GM21423 (cell line): ENCODE measurements at regions not wholly inside any gene's neighbourhood (a gene's known extent, or its start where the extent isn't known, plus 50 kb on each side); places are given as distances from the start of the nearest gene placed in this dataset.
A peak's percentile ranks its signal among the peaks of the same experiment; 100 is the strongest.

ENCODE experiments used
- ATAC-seq: cut with Tn5 transposase; IDR thresholded peaks from one replicate; pipeline ENCODE4 v1.9.1; 2021; ENCODE audit warnings: mild to moderate bottlenecking, moderate library complexity; ENCODE audit not compliant: unreplicated experiment

DNA sequence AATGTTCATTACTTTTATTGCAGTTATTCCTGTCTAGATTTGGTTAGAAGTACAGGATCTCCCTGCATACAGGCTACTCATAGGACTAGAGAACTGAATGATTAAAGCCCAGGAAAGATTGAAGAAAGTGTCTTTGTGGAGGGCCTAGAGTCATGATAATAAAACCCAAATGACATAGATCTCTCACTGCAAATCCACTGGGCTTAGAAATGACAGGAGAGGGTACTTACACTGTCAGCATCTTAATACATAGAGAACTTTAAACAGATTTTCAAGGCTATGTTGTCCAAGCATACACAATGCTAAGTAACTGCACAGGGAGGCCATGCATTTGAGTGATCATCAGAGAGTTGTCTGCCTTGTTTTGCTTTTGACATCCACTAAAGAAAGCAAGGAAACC is 383.8 kb upstream of the MAP3K7 start:
- no peak for ATAC-seq

DNA sequence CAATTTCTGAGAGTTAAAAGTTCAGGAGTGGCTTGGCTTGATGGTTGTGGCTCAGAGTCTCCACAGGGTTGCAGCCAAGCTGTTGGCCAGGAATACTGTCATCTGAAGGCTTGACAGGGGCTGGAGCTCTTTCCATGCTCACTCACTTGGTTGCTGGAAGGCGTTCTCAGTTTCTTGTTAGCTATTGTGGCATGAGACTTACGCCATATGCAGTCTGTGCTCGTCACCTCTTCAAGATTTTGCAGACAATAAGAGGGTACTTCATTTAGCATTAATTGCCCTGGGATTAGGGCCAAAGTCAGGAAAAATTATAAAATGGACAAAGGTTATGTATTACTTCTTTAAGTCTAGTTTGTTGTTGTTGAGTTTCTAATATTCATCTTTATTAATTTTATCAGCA is 380.6 kb upstream of the MAP3K7 start:
- no peak for ATAC-seq

DNA sequence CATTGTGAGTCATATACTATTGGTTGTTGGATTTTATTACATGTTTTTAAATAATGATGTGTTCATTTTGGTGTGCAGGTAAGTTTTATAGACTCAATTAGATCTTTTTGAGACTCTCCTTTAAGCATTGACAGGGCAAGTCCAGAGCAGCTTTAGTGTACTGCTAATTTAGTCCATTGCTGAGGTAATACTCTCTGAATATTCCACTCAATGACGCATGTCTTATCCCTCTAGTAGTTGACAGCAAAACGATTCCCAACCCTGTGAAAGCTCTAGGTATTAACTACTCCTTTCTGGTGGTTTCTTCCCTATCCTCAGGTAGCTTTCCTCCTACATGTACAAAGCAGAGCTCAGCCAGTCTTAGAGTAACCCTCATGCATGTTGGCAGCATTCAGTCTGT is 373.5 kb upstream of the MAP3K7 start:
- no peak for ATAC-seq

DNA sequence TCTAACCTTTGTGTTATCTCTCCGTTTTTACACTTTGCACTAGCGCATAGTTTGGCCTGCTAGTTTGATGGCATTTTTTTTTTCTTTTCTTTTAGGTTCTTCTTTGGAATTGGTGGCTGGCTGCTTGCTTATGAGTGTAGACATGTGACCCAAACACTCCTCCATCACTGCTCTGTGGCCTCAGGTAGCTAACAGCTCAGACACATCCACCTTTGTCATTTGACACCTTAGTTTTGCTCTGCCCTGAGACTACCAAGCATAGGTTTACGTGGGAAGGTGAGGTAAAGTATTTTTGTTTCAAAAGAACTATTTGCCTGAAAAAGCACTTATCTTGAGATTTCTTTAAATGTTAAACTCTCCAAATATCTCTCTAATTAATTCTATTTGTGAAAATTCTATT is 368.4 kb upstream of the MAP3K7 start:
- ATAC-seq, result no peak

DNA sequence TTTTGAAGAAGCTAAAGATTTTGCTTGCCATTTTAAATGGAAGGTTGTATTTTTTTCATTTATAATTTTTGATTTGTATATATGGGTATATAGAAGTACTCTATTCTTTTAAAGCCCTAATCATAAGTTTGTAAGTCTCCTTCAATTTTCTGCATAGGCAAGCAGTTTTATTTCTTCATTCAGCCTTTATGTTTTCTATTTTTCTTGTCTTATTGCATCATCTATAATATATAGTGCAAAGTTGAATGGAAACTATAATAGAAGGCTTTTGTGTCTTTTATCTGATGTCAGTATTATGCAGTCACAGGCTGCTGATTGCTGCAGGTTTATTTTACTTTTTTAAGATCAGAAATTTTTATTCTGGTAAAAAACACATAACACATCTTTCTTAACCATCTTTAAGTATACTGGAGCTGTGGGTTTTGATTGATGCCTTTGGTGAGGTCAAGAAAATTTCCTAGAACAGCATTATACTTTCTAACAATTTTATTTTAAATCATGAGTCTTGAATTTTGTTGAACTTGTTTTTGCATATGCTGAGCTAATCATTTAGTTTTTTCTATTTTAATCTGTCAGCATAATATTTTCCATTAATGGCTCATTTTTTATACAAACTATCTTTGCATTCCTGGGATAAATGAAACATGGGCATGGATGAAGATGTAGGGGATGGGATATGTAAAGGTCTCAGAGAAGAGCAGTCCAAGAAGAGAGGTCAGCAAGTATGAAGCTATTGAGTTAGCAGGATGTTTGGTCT is 366.7 kb upstream of the MAP3K7 start:
- no peak for ATAC-seq

DNA sequence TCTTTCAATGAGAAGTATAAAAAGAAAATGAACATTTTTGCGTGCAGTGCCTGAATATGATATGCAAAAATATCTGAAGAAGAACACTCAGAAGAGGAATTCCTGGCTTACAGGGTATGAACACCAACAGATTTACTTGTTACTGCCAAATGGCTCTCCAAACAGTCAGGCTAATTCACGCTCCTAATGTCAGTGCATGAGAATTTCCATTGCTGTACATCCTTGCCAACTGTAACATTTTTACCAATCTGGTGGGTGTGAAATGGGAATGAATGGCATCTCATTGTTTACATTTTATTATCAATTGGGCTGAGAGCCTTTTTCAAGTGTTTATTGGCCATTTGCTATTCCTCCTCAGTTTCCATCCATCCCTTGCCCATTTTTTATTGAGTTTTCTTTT is 365.3 kb upstream of the MAP3K7 start:
- no peak for ATAC-seq

DNA sequence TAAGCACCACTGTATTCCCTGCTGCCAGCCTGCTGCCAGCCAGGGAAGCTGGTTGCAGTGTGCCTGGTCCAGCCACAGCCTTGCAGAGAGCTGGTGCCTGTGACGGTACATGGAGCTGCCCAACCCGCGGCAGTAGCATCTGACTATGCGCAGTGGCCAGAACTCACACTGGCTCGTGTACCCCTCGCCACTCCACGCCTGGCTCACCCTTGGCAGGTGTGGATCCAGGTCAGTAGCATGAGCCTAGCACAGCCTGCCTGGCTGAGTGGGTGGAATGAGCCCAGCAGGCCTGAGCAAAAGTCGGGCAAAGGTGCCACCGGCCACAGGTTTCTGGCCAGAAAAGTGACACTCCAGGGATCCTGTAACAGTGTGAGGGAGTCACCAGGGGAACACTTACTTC is 361.7 kb upstream of the MAP3K7 start:
- ATAC-seq, result no peak

DNA sequence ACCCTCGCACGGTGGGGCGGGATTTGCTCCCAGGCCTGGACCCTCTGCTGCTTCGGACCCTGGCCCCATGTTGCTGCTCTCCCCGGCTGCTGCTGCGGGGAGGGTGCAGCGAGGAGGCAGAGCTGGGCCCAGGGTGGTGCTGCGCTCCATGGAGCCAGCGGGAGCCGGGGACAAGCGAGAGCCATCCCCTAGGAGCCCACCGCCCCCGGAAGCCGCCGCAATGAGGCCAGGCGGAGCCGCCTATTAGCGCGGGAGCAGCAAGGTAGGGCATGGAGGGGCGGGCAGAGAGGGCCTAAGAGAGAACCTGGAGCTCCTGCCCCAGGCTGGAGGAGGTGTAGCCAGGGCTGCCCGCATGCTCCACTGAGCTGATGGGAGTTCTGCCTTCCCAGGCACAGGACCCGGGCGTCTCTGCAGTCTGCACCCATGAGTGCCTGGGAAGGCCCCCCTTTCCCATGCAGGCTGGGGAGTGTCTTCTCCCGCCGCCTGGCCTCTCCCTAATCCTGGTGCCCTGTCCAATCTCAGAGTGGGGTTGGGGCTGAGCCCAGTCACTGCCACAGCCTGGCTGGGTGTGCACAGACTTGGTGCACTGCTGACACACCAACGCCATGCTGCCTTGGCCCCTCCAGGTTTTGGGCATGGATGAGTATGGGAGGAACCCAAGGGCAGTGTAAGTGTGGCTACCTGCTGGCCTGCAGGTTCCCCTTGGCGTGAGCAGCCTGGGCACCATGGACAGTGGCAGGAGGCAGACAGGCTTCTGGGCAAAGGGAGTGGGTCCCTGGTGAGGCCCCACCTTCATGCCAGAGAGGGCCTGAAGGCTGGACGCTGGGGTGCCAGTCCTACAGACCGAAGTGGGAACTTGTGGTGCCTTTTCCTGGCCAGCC is 360.6 kb upstream of the MAP3K7 start:
- ATAC-seq, result no peak

DNA sequence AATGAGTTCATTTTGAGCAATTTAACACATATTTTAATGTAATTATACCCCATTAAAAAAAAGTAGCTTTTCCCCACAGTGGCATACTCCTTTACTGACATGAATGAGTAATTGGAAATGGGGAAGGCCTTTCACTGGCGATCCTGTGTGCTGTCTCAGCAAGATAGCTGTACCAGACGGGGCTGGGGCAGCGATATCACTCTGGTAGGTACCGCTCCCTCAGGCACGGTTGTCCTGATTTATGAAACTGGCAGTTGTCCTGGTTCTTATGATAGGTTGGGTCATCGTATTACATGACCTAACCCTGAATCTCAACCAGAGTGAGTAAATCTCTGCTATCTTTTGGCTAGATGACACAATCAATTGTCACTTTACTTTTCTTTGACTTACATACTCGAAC is 355.0 kb upstream of the MAP3K7 start:
- no peak for ATAC-seq

DNA sequence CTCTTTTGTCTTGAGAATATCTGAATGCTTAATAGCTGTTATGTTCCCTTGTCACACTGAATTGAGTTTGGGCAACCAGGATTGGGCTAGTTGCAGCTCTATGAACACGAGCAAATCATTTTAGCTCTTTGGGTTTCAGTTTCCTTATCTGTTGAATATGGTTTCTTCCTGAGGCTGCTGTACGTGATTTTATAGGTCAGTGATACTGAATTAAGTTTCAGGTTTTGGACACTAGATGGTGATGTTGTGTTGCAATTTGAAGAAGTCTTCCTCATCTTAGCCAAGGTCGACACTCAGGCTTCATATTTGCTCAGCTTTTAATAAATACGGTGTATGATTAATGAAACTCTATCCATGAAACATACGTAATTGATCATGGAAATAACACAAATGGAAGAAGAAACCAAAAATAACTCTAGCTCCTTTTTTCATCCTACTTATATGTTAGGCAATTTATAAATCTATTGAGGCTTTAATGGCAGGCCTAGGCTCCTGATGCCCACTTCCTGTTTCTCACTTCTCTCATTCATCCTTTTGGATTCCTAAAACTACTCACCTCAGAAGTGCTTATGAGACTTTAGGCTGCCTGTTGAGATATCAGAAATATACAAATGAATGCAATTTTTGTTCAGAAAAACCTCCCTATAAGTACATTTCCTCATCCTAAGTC is 354.1 kb upstream of the MAP3K7 start:
- ATAC-seq, result peak; percentile 96

DNA sequence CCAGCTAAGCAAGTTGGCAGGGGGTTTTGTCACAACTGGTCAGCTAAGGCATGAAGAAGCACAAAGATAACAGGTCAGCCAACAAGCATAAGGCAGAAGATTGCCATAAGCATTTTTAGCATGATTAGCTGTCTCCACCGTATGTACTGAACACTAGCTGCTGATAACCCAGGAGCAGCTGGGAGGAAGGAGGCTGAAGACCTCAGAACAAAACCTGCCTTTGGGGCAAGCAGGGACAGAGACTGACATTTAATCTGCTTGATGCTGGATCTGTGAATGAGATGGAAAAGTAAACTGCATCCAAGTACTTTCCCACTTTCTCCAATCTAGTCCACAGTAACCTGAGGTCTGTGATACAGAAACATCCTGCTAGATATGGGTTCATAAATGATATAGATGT is 353.0 kb upstream of the MAP3K7 start:
- ATAC-seq, result no peak

DNA sequence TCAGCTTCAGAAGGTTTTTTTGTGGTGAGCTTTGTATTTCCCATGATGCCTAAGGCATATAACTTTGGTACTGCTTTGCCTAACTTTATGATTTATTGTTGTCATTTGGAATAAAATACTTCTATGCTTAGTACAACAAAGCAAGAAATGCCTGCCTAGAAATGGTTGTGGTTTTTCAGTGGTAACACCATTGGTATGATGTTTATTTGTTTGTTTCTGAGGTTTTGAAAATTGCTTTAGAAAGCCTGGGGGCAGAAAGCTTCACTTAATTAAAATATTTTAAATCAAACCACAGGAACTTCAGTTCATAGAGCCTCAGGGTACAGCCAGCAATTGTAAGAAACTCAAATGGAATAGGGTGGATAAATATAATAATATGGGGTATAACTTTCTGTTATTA is 351.2 kb upstream of the MAP3K7 start:
- ATAC-seq, result no peak

DNA sequence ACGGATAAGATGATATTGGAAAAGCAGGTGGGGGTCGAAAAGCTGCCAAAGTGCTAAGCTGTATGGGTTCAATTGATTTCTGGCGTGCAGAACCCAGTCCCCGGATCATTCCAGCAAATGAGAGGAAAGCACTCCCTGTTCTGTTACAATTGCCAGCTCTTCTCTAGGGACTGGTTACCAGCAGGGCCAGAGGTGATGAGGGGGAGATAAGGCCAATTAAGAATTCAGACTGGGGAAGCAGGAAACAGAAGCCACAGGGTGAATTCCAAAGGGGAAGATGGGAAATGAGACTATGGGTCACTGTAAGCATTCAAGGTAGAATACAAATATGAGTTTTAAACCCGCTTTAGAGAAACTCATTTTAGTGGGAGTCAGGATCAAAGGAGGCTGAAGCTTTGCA is 349.4 kb upstream of the MAP3K7 start:
- no peak for ATAC-seq

DNA sequence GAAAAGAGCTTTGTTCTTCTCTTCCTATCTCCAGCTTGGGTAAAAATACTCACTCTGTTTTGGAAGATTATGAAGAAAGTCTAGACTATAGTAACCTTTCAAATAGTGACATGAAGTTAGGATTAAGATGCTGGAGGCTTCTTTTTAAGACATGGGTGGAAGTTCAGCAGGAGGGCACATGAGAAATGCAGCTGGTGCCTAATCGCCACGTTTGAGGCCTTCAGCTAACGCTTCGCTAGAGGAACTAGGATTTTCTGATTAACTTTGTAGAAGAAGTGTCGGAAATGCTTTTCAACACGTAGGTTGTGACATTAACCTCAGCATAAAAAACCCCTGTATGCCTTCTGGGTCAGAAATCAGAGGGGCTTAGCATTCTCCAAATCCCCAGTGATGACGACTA is 348.1 kb upstream of the MAP3K7 start:
- ATAC-seq, result no peak

DNA sequence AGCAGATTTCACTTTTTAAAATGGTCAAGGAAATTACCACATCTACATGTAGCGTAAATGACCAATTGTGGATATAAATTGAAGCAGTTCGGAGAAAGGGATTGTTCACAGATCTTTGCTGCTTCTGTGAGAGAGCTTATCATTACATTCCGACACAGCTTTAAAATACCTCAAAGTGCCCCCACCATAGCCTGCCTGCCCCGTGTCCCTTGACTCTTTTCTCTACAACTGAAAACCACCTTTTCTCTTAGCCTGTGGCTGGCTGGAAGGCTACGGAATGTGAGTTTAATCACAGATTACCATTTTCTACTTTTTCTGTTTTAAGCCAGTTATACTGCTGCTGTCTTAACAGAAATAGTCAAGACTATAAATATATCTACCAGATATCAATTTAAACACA is 347.2 kb upstream of the MAP3K7 start:
- no peak for ATAC-seq

DNA sequence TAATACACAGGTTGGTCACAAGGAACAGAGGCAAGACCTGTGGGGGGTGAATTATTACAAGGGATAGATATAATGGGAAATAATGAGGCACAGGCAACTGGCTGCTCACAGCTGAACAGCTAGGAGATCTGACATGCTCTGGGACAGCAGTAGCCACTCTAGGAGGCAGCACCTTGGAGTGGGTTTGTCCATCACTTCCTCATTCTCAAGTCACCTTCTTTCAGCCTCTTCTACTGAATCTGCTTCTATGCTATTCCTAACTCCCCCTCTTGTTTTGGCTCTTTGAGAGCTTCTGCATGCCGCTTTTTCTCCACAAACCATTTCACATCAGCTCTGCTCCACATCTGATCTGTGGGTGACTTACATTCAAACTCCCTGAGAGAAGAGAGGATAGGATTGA is 345.5 kb upstream of the MAP3K7 start:
- no peak for ATAC-seq

DNA sequence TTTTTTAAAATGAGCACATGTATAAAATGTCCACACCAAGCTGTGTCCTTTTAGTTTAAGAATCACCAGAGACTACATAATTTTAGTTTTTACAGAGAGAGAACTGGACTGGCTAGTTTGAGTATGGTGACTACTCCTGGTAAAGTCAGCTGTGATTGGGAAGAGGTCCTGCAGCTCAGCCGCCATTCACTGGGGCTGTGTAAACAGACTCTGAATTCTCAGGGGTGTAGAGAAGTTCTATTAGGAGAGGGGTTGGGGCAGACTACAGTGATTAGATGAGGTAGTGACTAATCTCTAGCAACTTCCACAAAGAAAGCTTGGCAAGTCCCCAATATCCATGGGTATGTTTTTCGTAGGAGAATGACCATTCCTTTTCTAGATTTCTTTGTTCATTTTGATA is 341.2 kb upstream of the MAP3K7 start:
- no peak for ATAC-seq

DNA sequence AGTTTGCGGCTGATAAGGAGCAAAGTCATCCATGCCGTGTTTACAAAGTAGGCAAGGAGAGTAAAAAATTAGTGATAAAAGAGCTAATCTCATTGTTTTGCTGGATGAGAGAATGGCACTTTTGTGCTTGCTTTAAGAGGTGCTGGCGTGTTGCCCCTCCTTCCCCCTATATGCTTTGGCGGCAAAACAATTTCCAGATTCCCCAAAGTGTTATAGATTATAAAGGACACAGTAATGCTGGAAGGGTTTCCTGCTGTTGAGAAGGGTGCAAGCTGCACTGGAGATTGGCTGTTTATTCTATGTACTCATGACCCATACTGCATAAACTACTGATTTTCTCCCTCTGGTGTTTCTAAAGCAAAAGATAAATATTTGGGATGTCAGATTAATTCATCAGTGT is 338.9 kb upstream of the MAP3K7 start:
- no peak for ATAC-seq

DNA sequence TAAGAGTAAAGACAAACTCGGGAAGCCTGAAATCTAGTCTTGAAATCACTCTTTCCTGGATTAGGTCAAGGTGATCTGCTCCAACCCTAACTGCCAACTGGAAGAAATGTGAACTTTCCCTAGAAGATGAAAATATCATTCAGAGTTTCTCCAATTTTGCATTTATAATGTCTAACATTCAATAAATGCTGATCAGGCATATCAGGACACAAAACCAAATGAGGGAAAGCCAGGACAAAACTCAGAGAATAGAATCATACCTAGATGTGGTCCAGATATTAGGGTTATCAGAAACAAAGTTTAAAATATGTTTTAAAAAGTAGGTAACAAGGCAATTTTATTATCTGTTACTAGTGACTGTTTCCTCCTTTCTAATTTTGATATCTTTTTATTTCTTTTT is 335.5 kb upstream of the MAP3K7 start:
- ATAC-seq, result no peak

DNA sequence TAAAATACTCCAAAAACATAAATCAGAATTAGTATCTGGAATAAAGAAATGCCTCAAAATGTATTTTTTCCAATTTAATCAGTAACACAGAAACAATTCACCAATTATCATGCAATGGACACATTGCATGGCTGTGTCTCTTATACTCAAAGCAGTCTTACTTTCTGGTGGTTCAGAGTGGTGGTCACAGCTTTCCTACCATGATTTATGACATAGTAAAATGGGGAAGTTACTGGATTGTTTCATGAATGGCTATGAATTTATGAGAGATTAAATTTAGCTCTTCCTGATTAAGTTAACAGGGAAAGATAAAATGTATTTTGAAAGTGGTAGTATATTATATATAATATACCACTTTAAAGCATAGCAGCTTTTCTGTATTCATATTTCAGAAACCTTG is 331.5 kb upstream of the MAP3K7 start:
- ATAC-seq, result no peak

DNA sequence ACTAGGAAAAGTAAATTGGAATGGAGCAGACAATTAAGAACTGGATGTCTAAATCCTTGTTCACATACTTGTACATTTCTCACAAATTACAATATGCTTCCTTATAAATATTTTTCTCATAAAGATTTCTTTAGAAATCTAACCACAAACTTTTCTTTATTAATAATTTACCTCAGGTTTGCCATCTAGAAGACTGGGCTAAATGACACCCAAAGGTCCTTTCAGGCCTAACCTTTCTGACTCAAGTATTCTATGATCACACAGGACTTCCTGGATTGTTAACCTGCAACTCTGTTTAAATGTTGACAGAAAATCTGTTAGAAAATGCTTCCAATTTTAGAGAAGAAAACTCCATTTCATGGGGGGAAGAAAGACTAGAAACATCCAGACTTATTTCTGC is 330.5 kb upstream of the MAP3K7 start:
- ATAC-seq, result no peak

DNA sequence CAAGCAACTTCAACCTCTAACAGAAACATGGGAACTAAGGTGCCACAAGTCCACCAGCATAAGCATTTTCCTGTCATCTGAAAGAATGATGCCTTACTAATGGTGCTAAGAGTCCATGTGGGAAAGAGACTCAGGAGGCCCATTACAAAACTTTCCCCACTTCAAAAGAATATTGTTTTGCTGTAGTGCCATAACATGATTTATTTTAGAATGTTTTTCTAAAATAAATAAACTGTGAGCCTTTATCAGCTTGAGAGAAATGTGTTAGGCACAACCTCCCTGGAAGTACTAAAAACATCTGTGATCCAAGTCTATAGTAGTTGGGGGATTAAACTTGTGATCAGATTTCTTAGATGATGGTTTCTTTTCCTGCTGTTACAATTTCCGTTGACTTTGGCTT is 330.1 kb upstream of the MAP3K7 start:
- ATAC-seq, result no peak
